Activated CD4-positive, alpha-beta T cell treated with anti-CD3 and anti-CD28 coated beads for 36 hours (primary cell): ENCODE measurements at regions not wholly inside any gene's neighbourhood (a gene's known extent, or its start where the extent isn't known, plus 50 kb on each side); places are given as distances from the start of the nearest gene placed in this dataset.

Experiments used
- ATAC-seq: fragments of 200-7000 bp; cut with Tn5 transposase; one replicate; pipeline ENCODE4 v1.10.0; 2021; ENCODE audit warnings: mild to moderate bottlenecking, moderate library complexity
- CTCF ChIA-PET: fragments of 350-600 bp; sonication (Branson Sonifier 250); formaldehyde crosslinking; loops from one replicate; lab custom pipeline; 2021; ENCODE audit warnings: antibody characterized with exemption; lab: Charles Lee
- POLR2A ChIA-PET: fragments of 350-600 bp; sonication (Branson Sonifier 250); formaldehyde crosslinking; loops from one replicate; lab custom pipeline; 2021; ENCODE audit warnings: antibody characterized with exemption, inconsistent platforms; lab: Charles Lee
- DNase-seq: peaks from one replicate; pipeline ENCODE4 v3.0.0-alpha.2; 2020
- H3K27ac Mint-ChIP-seq: one replicate; pipeline ENCODE4 v1.8.0; 2021; ENCODE audit warnings: mixed read lengths
- H3K27me3 Mint-ChIP-seq: one replicate; pipeline ENCODE4 v1.8.0; 2021; ENCODE audit warnings: mixed read lengths
- H3K36me3 Mint-ChIP-seq: one replicate; pipeline ENCODE4 v1.8.0; 2021; ENCODE audit warnings: low read depth, mixed read lengths
- H3K4me1 Mint-ChIP-seq: one replicate; pipeline ENCODE4 v1.8.0; 2021; ENCODE audit warnings: mixed read lengths
- H3K4me3 Mint-ChIP-seq: one replicate; pipeline ENCODE4 v1.8.0; 2021; ENCODE audit warnings: mild to moderate bottlenecking, moderate library complexity, mixed read lengths
- H3K9me3 Mint-ChIP-seq: one replicate; pipeline ENCODE4 v1.8.0; 2021; ENCODE audit warnings: low read depth, mixed read lengths
- intact Hi-C, 2 experiments: fragments of 100-400 bp; cut with DNase I in 1 of 2; cut with micrococcal nuclease in 1 of 2; formaldehyde crosslinking; loops; one replicate each; pipeline versions ENCODE4 v1.14.2 to v1.15.1; 2022 to 2024; cut with DNase I, micrococcal nuclease

DNA sequence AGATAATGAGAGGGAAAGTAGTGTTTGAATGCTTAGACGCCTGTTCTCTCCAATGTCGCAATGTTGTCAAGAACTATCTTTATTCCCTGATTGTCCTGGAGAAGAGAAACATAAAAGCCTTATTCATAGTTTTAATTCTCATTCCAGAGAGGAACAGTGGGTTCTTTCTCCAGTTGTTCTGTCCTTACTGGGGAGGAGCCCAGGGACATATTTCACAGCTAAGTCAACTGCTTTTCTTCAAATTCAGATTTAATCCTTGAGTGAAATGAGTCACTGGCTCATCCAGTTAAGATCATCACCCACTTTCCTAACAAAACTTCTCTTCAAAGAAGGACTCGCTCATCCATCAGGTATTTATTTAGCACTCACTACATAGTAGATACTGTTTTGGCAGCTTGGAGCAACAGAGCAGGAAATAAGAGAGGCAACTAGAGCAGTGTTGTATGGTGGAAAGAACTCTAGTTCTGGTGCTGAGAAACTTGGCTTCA is 365.7 kb upstream of the USP24 start:
- ChIA-PET CTCF (interaction anchor here (0.9 kb wide), 1 partner anchor 9 kb away, joined by 4 read pairs; no protein-coding TSS in a partner anchor), POLR2A (no interaction called here)
- Mint-ChIP-seq H3K27ac (no peak overlapping the region), H3K9me3 (no peaks in the 10 kb centered on the region), H3K36me3 (no peaks in the 10 kb centered on the region), H3K4me1 (no peaks in the 10 kb centered on the region), H3K4me3 (no peak overlapping the region), H3K27me3 (peaks cover 4% of the 10 kb centered on the region)
- DNase-seq (no peak), ATAC-seq (no peak)
- intact Hi-C loops, result no loop called here

DNA sequence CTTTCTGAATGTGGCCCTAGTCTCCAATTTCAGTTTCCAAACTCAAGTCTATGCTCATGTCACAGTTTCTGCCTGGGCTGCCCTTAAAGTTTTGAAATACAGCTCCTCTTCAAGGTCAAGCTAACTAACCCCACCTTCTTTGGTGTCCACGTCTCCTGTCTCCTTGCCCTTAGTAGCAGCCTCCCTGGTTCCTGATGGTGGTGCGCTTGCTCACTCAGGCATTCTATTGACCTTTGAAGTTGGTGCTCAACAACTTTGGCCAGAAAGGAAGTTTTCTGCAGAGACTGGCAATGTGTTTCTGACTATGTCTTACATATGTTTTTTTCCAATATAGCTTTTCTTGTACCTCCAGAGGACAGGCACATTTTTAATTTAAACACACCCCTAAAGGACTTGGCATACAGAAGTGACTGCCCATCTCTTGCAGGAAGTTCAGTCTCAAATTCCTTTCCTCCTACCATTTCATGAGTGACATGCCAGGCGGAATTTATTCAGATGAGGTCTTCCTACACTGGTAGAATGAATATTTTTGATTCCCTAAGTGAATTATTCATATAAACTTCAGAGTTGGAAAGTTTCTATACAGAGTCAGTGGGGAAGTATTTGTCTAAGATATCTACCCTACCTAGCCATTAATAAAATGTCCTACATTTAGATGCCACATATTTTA is 364.3 kb upstream of the USP24 start:
- Mint-ChIP-seq H3K27ac (no peak overlapping the region), H3K36me3 (no peaks in the 10 kb centered on the region), H3K4me1 (no peaks in the 10 kb centered on the region), H3K27me3 (peaks cover 4% of the 10 kb centered on the region), H3K9me3 (no peaks in the 10 kb centered on the region), H3K4me3 (no peak overlapping the region)
- CTCF ChIA-PET, result no interaction called here
- ATAC-seq, result no peak
- DNase-seq, result no peak
- intact Hi-C loops, result no loop called here
- POLR2A ChIA-PET, result no interaction called here

DNA sequence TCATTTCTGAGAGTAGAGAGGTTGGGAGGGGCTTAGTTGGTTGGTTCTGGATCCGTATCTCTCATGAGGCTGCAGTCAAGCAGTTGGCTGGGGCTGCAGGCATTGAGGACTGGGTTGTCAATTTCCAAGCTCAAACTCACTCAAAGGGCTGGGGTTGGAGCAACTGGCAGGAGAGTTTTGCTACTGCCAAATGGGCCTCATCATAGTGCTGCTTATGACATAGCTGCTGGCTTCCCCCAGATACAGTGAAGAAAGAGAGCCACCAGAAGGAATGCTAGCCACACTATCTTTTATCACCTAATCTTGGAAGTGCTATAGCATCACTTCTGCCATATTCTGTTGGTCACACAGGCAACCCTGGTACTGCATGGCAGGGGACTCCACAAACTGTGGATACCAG is 363.5 kb upstream of the USP24 start:
- no peak overlapping the region for H3K27ac Mint-ChIP-seq
- no peaks in the 10 kb centered on the region for H3K9me3 Mint-ChIP-seq
- no peak for ATAC-seq
- ChIA-PET POLR2A (no interaction called here), CTCF (no interaction called here)
- intact Hi-C loops, result no loop called here
- no peak for DNase-seq
- no peaks in the 10 kb centered on the region for H3K4me1 Mint-ChIP-seq
- H3K27me3 Mint-ChIP-seq, result peaks cover 4% of the 10 kb centered on the region
- H3K36me3 Mint-ChIP-seq, result no peaks in the 10 kb centered on the region
- no peak overlapping the region for H3K4me3 Mint-ChIP-seq

DNA sequence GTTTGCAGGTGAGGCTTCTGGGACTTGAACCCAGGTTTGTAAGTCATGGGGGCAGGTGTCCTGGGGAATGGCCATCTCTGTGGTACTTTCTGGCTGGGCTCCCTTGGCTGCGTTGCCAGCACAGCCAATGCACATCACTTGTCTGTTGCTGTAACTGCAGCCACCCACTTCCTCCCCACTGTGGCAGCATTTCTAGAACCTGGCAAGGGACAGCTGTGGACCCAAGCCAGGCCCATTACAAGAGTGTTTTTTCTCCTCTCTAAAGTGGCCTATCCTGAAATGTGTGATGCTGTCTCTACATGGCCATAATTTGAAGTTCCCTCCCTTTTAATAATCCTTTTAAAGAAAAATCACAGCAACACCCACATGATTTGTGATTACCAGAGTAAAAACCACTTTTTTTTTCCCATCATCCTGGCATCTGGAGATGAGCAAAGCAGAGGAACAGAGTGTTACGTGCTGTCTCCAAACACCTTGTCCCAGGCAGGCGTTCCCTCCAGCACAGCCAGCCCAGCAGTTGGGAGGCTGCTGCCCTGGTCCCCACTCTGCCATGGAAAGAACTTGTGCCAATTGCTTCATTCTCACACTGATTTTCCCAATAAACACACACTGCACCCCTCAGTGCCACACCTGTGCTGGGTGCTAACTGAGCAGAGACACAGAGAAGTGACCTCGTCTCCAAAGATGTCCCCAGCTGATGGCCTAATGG is 360.6 kb upstream of the USP24 start:
- Mint-ChIP-seq H3K9me3 (no peaks in the 10 kb centered on the region), H3K27ac (no peak overlapping the region)

GRCh38 chr1:55574691-55575225 is 359.6 kb upstream of the USP24 start:
- POLR2A ChIA-PET, result no interaction called here
- peaks cover 1% of the 10 kb centered on the region for H3K27me3 Mint-ChIP-seq

More for the DNA sequence above, 360.6 kb upstream of the USP24 start:
- no peak for ATAC-seq
- ChIA-PET CTCF (no interaction called here), POLR2A (no interaction called here)
- Mint-ChIP-seq H3K4me1 (no peaks in the 10 kb centered on the region), H3K4me3 (no peak overlapping the region), H3K36me3 (no peaks in the 10 kb centered on the region), H3K27me3 (no peaks in the 10 kb centered on the region)
- no peak for DNase-seq
- intact Hi-C loops, result no loop called here

DNA sequence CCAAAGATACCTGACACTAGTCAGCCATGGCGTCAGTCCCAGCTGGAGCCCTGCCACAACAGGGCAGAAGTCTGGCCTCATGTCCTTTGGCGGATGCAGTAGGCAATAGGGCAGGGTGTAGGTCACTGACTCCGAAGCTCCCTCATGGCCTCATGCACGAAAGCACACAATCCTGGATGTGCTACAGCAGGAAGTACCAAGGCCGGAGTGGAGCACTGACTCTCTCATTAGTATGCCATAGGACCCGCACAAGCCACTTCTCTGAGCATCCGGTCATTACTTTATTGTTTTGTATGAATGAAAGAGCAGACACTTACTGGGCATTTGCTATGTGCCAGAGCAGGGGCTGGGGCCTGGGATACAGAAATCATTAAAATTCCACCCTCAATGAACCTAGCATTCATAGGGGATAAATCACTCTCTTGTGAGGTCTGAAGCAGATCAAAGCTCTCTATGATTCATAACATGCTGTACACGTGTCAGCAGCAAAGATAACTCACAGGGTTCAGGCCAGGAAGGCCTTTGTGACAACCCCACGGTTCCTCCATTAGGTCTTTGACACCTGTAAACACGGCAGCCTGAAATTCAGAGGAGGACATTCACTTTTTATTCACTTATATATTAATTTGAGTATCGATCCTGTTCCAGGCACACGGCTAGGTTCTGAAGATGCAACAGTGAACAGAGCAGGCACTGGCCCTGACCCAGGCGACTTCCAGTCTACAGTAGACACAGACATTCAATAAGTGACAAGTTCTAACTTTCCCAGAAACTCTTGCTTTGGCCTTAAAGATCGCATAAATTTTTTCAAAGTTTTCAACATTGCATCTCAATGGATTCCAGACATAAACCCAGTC is 357.9 kb upstream of the USP24 start:
- Mint-ChIP-seq H3K4me3 (no peak overlapping the region), H3K4me1 (no peaks in the 10 kb centered on the region), H3K27ac (no peak overlapping the region), H3K27me3 (peaks cover 12% of the 10 kb centered on the region), H3K36me3 (no peaks in the 10 kb centered on the region), H3K9me3 (no peaks in the 10 kb centered on the region)
- POLR2A ChIA-PET, result no interaction called here
- DNase-seq (no peak), ATAC-seq (no peak)
- intact Hi-C loops, result no loop called here
- CTCF ChIA-PET, result no interaction called here

More at GRCh38 chr1:55574691-55575225, 359.6 kb upstream of the USP24 start:
- Mint-ChIP-seq H3K4me1 (no peaks in the 10 kb centered on the region), H3K9me3 (no peaks in the 10 kb centered on the region), H3K36me3 (no peaks in the 10 kb centered on the region), H3K27ac (no peak overlapping the region), H3K4me3 (no peak overlapping the region)
- no peak for DNase-seq
- no peak for ATAC-seq
- intact Hi-C loops, result no loop called here
- CTCF ChIA-PET, result no interaction called here

DNA sequence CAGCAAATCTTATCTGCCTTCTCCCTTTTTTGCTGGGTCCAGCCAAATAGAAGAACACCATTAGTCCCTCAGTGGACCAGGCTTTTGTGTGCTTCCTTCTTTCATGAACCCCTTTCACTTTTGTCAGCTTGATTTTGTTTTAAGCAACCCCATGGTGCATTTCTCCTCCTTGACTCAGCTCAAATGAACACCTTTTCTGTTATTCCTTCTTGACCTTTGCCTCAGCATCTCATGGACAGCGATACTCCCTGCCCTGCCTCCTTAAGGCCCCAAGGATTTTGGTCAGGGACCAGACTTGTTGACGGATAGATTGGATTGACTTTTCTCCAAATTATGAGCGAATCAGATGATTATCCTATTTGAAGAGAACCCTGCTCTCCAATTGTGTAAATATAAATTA is 356.6 kb upstream of the USP24 start:
- ChIA-PET POLR2A (no interaction called here), CTCF (no interaction called here)
- intact Hi-C loops, result no loop called here
- H3K36me3 Mint-ChIP-seq, result no peaks in the 10 kb centered on the region
- H3K27ac Mint-ChIP-seq, result no peak overlapping the region
- H3K4me3 Mint-ChIP-seq, result no peak overlapping the region
- H3K4me1 Mint-ChIP-seq, result no peaks in the 10 kb centered on the region
- peaks cover 12% of the 10 kb centered on the region for H3K27me3 Mint-ChIP-seq
- no peak for DNase-seq
- ATAC-seq, result no peak
- H3K9me3 Mint-ChIP-seq, result no peaks in the 10 kb centered on the region

DNA sequence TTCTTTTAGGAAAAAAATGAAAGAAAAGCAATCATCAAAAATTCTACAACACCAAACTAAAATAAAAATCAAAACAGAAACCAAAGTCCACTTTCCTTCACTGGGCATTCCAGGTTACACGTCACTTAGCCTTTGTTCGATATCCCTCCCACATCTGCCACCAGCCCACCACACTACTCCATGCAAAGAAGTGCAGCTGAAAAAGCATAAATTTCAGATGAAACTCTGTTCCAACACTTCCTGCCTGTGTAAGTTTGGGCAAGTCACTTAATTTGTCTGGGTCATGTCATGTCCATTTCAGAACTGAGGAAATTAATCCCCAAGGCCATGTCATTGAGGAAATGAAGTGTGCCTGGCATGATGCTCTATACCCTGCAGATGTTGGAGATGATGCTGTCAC is 354.3 kb upstream of the USP24 start:
- intact Hi-C loops, result no loop called here
- no peak overlapping the region for H3K27ac Mint-ChIP-seq
- POLR2A ChIA-PET, result no interaction called here
- no peaks in the 10 kb centered on the region for H3K9me3 Mint-ChIP-seq
- no peak overlapping the region for H3K4me3 Mint-ChIP-seq
- no peaks in the 10 kb centered on the region for H3K4me1 Mint-ChIP-seq
- CTCF ChIA-PET, result no interaction called here
- ATAC-seq (no peak), DNase-seq (no peak)
- H3K27me3 Mint-ChIP-seq, result peaks cover 15% of the 10 kb centered on the region
- no peaks in the 10 kb centered on the region for H3K36me3 Mint-ChIP-seq

GRCh38 chr1:55568732-55569131 is 353.6 kb upstream of the USP24 start:
- POLR2A ChIA-PET, result no interaction called here
- Mint-ChIP-seq H3K27ac (no peak overlapping the region), H3K9me3 (no peaks in the 10 kb centered on the region), H3K4me1 (no peaks in the 10 kb centered on the region), H3K4me3 (no peak overlapping the region), H3K36me3 (no peaks in the 10 kb centered on the region), H3K27me3 (peaks cover 15% of the 10 kb centered on the region)
- intact Hi-C loops, result no loop called here
- no peak for ATAC-seq
- CTCF ChIA-PET, result interaction anchor here (0.6 kb wide), 1 partner anchor 22 kb away, joined by 5 read pairs; no protein-coding TSS in a partner anchor
- no peak for DNase-seq

DNA sequence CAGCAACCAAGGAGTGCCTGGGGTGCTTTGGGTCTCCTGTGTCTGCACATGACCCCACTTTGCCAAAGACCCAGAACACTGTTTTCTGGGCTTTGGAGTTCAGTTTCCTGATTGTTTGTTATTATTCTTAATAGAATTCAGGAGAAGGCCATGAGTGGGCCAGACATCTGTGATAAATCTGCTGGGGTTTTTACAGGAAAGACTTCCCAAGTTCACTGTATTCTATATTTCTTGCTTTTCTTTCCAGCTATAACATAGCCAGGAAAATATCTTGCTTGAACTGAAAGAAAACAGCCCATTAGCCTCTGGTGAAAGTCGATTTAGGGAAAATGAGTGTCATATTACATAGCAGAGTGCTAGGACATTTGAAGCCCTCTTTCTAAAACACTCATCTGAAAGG is 345.1 kb upstream of the USP24 start:
- ChIA-PET CTCF (no interaction called here), POLR2A (no interaction called here)
- Mint-ChIP-seq H3K9me3 (peaks cover 3% of the 10 kb centered on the region), H3K4me1 (no peaks in the 10 kb centered on the region), H3K27ac (no peak overlapping the region), H3K27me3 (no peaks in the 10 kb centered on the region), H3K36me3 (no peaks in the 10 kb centered on the region), H3K4me3 (no peak overlapping the region)
- ATAC-seq (no peak), DNase-seq (no peak)
- intact Hi-C loops, result no loop called here

GRCh38 chr1:55559842-55560241 is 344.7 kb upstream of the USP24 start:
- ChIA-PET CTCF (no interaction called here), POLR2A (no interaction called here)
- Mint-ChIP-seq H3K9me3 (peaks cover 3% of the 10 kb centered on the region), H3K4me1 (no peaks in the 10 kb centered on the region), H3K27me3 (no peaks in the 10 kb centered on the region), H3K36me3 (no peaks in the 10 kb centered on the region), H3K4me3 (no peak overlapping the region), H3K27ac (no peak overlapping the region)
- DNase-seq (no peak), ATAC-seq (no peak)
- intact Hi-C loops, result no loop called here
